ENCODE measurements at regions not wholly inside any gene's neighbourhood (a gene's known extent, or its start where the extent isn't known, plus 50 kb on each side); places are given as distances from the start of the nearest gene placed in this dataset.
"Not testable (repeated sequence)": the region's sequence is repeated elsewhere in the genome, so short reads cannot be mapped to it uniquely, and the experiment has no call there.

GRCh38 chr10:53489335-53490182, 717.0 kb upstream of the MBL2 start:
- no peak for DNase-seq
- H3K79me2 ChIP-seq (ENCODE audit: insufficient read depth, low read length): no peaks in the 10 kb centered on the region
- no peaks in the 10 kb centered on the region for H3K36me3 ChIP-seq (replicated peaks in 1 of 2; ENCODE audit: control insufficient read depth in 1 of 2, insufficient read depth in 2 of 2, low read length in 2 of 2)
- Mint-ChIP-seq H3K9me3 (peaks cover 6 to 24% (median 17%) of the 10 kb centered on the region in 7 donors), H3K27me3 (ENCODE audit: low read depth in 3 of 3) (no peaks in the 10 kb centered on the region), H3K36me3 (no peaks in the 10 kb centered on the region), H3K4me1 (no peaks in the 10 kb centered on the region), H3K27ac (no peak overlapping the region), H3K4me3 (no peak overlapping the region)
- H3K4me1 ChIP-seq (ENCODE audit: control insufficient read depth in 1 of 2, insufficient read depth in 2 of 2, low read length in 2 of 2): no peaks in the 10 kb centered on the region
- no peak overlapping the region for H3K27ac ChIP-seq (ENCODE audit: low read depth in 1 of 2, low read length in 2 of 2)
- no peak overlapping the region for H3K4me3 ChIP-seq (replicated peaks in 1 of 3; ENCODE audit: low read depth in 2 of 3, low read length in 3 of 3)
- 96% methylated on average over 4 of the region's 5 CpGs for WGBS (ENCODE audit: insufficient coverage)
- H3K9ac ChIP-seq (ENCODE audit: insufficient read depth, low read length, poor library complexity, severe bottlenecking): no peak overlapping the region
- no peaks in the 10 kb centered on the region for H4K20me1 ChIP-seq (ENCODE audit: insufficient read depth, low read length)
- intact Hi-C loops (cut with micrococcal nuclease): no loop called here
- H3K27me3 ChIP-seq (ENCODE audit: control insufficient read depth in 2 of 2, insufficient read depth in 2 of 2, low read length in 2 of 2): no peaks in the 10 kb centered on the region
- H3K9me3 ChIP-seq (replicated peaks in 1 of 2; ENCODE audit: control insufficient read depth in 1 of 2, insufficient read depth in 1 of 2, low read length in 2 of 2): peaks cover 18 to 25% of the 10 kb centered on the region in 2 donors
- no peak for TF ChIP-seq CTCF (IDR thresholded peaks at IDR 0.05)
- no peak overlapping the region for H3K4me2 ChIP-seq (replicated peaks; ENCODE audit: extremely low read depth, low read length, poor library complexity, severe bottlenecking)
- no peak overlapping the region for H2AFZ ChIP-seq (ENCODE audit: insufficient read depth, low read depth, low read length, poor library complexity, severe bottlenecking)

GRCh38 chr10:53487019-53487983, 714.7 kb upstream of the MBL2 start:
- TF ChIP-seq CTCF (IDR thresholded peaks at IDR 0.05): no peak
- Mint-ChIP-seq H3K4me3 (no peak overlapping the region), H3K27ac (no peak overlapping the region), H3K27me3 (ENCODE audit: low read depth in 3 of 3) (no peaks in the 10 kb centered on the region), H3K9me3 (peaks cover 6 to 19% (median 16%) of the 10 kb centered on the region in 7 donors), H3K4me1 (no peaks in the 10 kb centered on the region), H3K36me3 (no peaks in the 10 kb centered on the region)
- no peak overlapping the region for H3K9ac ChIP-seq (ENCODE audit: insufficient read depth, low read length, poor library complexity, severe bottlenecking)
- H3K4me2 ChIP-seq (replicated peaks; ENCODE audit: extremely low read depth, low read length, poor library complexity, severe bottlenecking): no peak overlapping the region
- H3K27me3 ChIP-seq (ENCODE audit: control insufficient read depth in 2 of 2, insufficient read depth in 2 of 2, low read length in 2 of 2): no peaks in the 10 kb centered on the region
- no peak overlapping the region for H3K27ac ChIP-seq (ENCODE audit: low read depth in 1 of 2, low read length in 2 of 2)
- DNase-seq: no peak
- 91% methylated on average over 12 of the region's 17 CpGs for WGBS (ENCODE audit: insufficient coverage)
- no peaks in the 10 kb centered on the region for H3K4me1 ChIP-seq (ENCODE audit: control insufficient read depth in 1 of 2, insufficient read depth in 2 of 2, low read length in 2 of 2)
- H3K4me3 ChIP-seq (replicated peaks in 1 of 3; ENCODE audit: low read depth in 2 of 3, low read length in 3 of 3): no peak overlapping the region
- peaks cover 18 to 27% of the 10 kb centered on the region in 2 donors for H3K9me3 ChIP-seq (replicated peaks in 1 of 2; ENCODE audit: control insufficient read depth in 1 of 2, insufficient read depth in 1 of 2, low read length in 2 of 2)
- H3K79me2 ChIP-seq (ENCODE audit: insufficient read depth, low read length): no peaks in the 10 kb centered on the region
- H3K36me3 ChIP-seq (replicated peaks in 1 of 2; ENCODE audit: control insufficient read depth in 1 of 2, insufficient read depth in 2 of 2, low read length in 2 of 2): no peaks in the 10 kb centered on the region
- H2AFZ ChIP-seq (ENCODE audit: insufficient read depth, low read depth, low read length, poor library complexity, severe bottlenecking): no peak overlapping the region
- intact Hi-C loops (cut with micrococcal nuclease): no loop called here
- no peaks in the 10 kb centered on the region for H4K20me1 ChIP-seq (ENCODE audit: insufficient read depth, low read length)

GRCh38 chr10:53485422-53485821, 712.8 kb upstream of the MBL2 start:
- peaks cover 18 to 30% of the 10 kb centered on the region in 2 donors for H3K9me3 ChIP-seq (replicated peaks in 1 of 2; ENCODE audit: control insufficient read depth in 1 of 2, insufficient read depth in 1 of 2, low read length in 2 of 2)
- H3K27me3 ChIP-seq (ENCODE audit: control insufficient read depth in 2 of 2, insufficient read depth in 2 of 2, low read length in 2 of 2); intact Hi-C loops (cut with micrococcal nuclease); H3K27me3 Mint-ChIP-seq (ENCODE audit: low read depth in 3 of 3); H2AFZ ChIP-seq (ENCODE audit: insufficient read depth, low read depth, low read length, poor library complexity, severe bottlenecking); H3K4me2 ChIP-seq (replicated peaks; ENCODE audit: extremely low read depth, low read length, poor library complexity, severe bottlenecking); H4K20me1 ChIP-seq (ENCODE audit: insufficient read depth, low read length); DNase-seq; H3K4me1 Mint-ChIP-seq; H3K9ac ChIP-seq (ENCODE audit: insufficient read depth, low read length, poor library complexity, severe bottlenecking); H3K79me2 ChIP-seq (ENCODE audit: insufficient read depth, low read length); H3K4me3 ChIP-seq (replicated peaks in 1 of 3; ENCODE audit: low read depth in 2 of 3, low read length in 3 of 3); H3K4me3 Mint-ChIP-seq; H3K36me3 ChIP-seq (replicated peaks in 1 of 2; ENCODE audit: control insufficient read depth in 1 of 2, insufficient read depth in 2 of 2, low read length in 2 of 2); H3K4me1 ChIP-seq (ENCODE audit: control insufficient read depth in 1 of 2, insufficient read depth in 2 of 2, low read length in 2 of 2); H3K36me3 Mint-ChIP-seq; H3K27ac ChIP-seq (ENCODE audit: low read depth in 1 of 2, low read length in 2 of 2); H3K27ac Mint-ChIP-seq: not testable (repeated sequence)
- WGBS (ENCODE audit: insufficient coverage): 79% methylated on average over 4 of the region's 4 CpGs
- peaks cover 6 to 19% (median 16%) of the 10 kb centered on the region in 7 donors for H3K9me3 Mint-ChIP-seq
